Activated naive CD4-positive, alpha-beta T cell treated with anti-CD3 and anti-CD28 coated beads for 36 hours (primary cell): ENCODE measurements at regions not wholly inside any gene's neighbourhood (a gene's known extent, or its start where the extent isn't known, plus 50 kb on each side); places are given as distances from the start of the nearest gene placed in this dataset.

Source experiments
- CTCF ChIA-PET: fragments of 350-600 bp; sonication (Branson Sonifier 250); formaldehyde crosslinking; loops from one replicate; lab custom pipeline; 2021; ENCODE audit warnings: antibody characterized with exemption; lab: Charles Lee
- DNase-seq: peaks from one replicate; pipeline ENCODE4 v3.0.0-alpha.2; 2020
- H3K27ac Mint-ChIP-seq: one replicate; pipeline ENCODE4 v1.8.0; 2021; ENCODE audit warnings: mild to moderate bottlenecking, mixed read lengths
- H3K27me3 Mint-ChIP-seq: one replicate; pipeline ENCODE4 v1.8.0; 2021; ENCODE audit warnings: low read depth, mixed read lengths
- H3K36me3 Mint-ChIP-seq: one replicate; pipeline ENCODE4 v1.8.0; 2021; ENCODE audit warnings: low read depth, mixed read lengths
- H3K4me1 Mint-ChIP-seq: one replicate; pipeline ENCODE4 v1.8.0; 2021; ENCODE audit warnings: low read depth, mixed read lengths
- H3K4me3 Mint-ChIP-seq: one replicate; pipeline ENCODE4 v1.8.0; 2021; ENCODE audit warnings: mild to moderate bottlenecking, moderate library complexity, mixed read lengths
- H3K9me3 Mint-ChIP-seq: one replicate; pipeline ENCODE4 v1.8.0; 2021; ENCODE audit warnings: mixed read lengths
- intact Hi-C: fragments of 100-400 bp; cut with micrococcal nuclease; formaldehyde crosslinking; loops from one replicate; pipeline ENCODE4 v1.15.1; 2023

GRCh38 chr6:151702851-151703658 is 104.4 kb upstream of the ESR1 start:
- no peak overlapping the region for H3K4me3 Mint-ChIP-seq
- peaks cover 2% of the 10 kb centered on the region for H3K9me3 Mint-ChIP-seq
- peak overlapping the region; percentile 12 for H3K27ac Mint-ChIP-seq
- CTCF ChIA-PET = interaction anchor here (0.6 to 3.2 kb wide), 7 partner anchors 12 to 1034 kb away, joined by 3 to 18 read pairs (median 3); no protein-coding TSS in a partner anchor
- intact Hi-C loops = loop anchor here (1.0 to 5.0 kb wide), 5 partner anchors 12 to 1279 kb away; partner anchors contain the start of gene FBXO5
- peaks cover 45% of the 10 kb centered on the region for H3K4me1 Mint-ChIP-seq
- no peak for DNase-seq
- H3K27me3 Mint-ChIP-seq = peaks cover 11% of the 10 kb centered on the region
- no peaks in the 10 kb centered on the region for H3K36me3 Mint-ChIP-seq

GRCh38 chr6:151704383-151704782 is 103.1 kb upstream of the ESR1 start:
- no peak overlapping the region for H3K4me3 Mint-ChIP-seq
- intact Hi-C loops = loop anchor here (1.0 to 5.0 kb wide), 4 partner anchors 19 to 1278 kb away; partner anchors contain the start of gene FBXO5
- CTCF ChIA-PET = interaction anchor here (1.2 to 2.3 kb wide), 3 partner anchors 12 to 23 kb away, joined by 4 to 11 read pairs (median 8); no protein-coding TSS in a partner anchor
- H3K9me3 Mint-ChIP-seq = no peaks in the 10 kb centered on the region
- no peaks in the 10 kb centered on the region for H3K36me3 Mint-ChIP-seq
- peaks cover 9% of the 10 kb centered on the region for H3K27me3 Mint-ChIP-seq
- peak overlapping the region; percentile 21 for H3K27ac Mint-ChIP-seq
- DNase-seq = peak; percentile 73
- peaks cover 48% of the 10 kb centered on the region for H3K4me1 Mint-ChIP-seq

GRCh38 chr6:151705993-151706733 is 101.3 kb upstream of the ESR1 start:
- DNase-seq = no peak
- peaks cover 6% of the 10 kb centered on the region for H3K9me3 Mint-ChIP-seq
- H3K36me3 Mint-ChIP-seq = peaks cover 3% of the 10 kb centered on the region
- CTCF ChIA-PET = interaction anchor here (1.5 to 2.3 kb wide), 2 partner anchors 10 to 16 kb away, joined by 3 to 8 read pairs; no protein-coding TSS in a partner anchor
- intact Hi-C loops = no loop called here
- no peak overlapping the region for H3K4me3 Mint-ChIP-seq
- peaks cover 5% of the 10 kb centered on the region for H3K27me3 Mint-ChIP-seq
- H3K27ac Mint-ChIP-seq = no peak overlapping the region
- H3K4me1 Mint-ChIP-seq = peaks cover 45% of the 10 kb centered on the region

- H3K27ac Mint-ChIP-seq = no peak overlapping the region
- H3K4me3 Mint-ChIP-seq = no peak overlapping the region
- peaks cover 23% of the 10 kb centered on the region for H3K36me3 Mint-ChIP-seq
- H3K4me1 Mint-ChIP-seq = peaks cover 17% of the 10 kb centered on the region
- peaks cover 5% of the 10 kb centered on the region for H3K27me3 Mint-ChIP-seq
- no peak for DNase-seq
- peaks cover 30% of the 10 kb centered on the region for H3K9me3 Mint-ChIP-seq
- intact Hi-C loops = no loop called here
- CTCF ChIA-PET = no interaction called here
Observed at GRCh38 chr6:151709329-151709728, 98.2 kb upstream of the ESR1 start.

GRCh38 chr6:151716526-151716932 is 91.0 kb upstream of the ESR1 start:
- intact Hi-C loops = no loop called here
- Mint-ChIP-seq H3K27ac (no peak overlapping the region), H3K36me3 (peaks cover 29% of the 10 kb centered on the region), H3K4me3 (no peak overlapping the region), H3K9me3 (peaks cover 30% of the 10 kb centered on the region), H3K4me1 (peaks cover 12% of the 10 kb centered on the region), H3K27me3 (peaks cover 3% of the 10 kb centered on the region)
- CTCF ChIA-PET = interaction anchor here (1.1 to 3.3 kb wide), 4 partner anchors 11 to 68 kb away, joined by 3 to 8 read pairs (median 5); no protein-coding TSS in a partner anchor
- DNase-seq = peak; percentile 61

- Mint-ChIP-seq H3K36me3 (peaks cover 14% of the 10 kb centered on the region), H3K9me3 (peaks cover 10% of the 10 kb centered on the region), H3K4me1 (peaks cover 29% of the 10 kb centered on the region), H3K27ac (no peak overlapping the region), H3K27me3 (peaks cover 3% of the 10 kb centered on the region), H3K4me3 (no peak overlapping the region)
- CTCF ChIA-PET = interaction anchor here (1.0 kb wide), 1 partner anchor 15 kb away, joined by 3 read pairs; no protein-coding TSS in a partner anchor
- intact Hi-C loops = no loop called here
- no peak for DNase-seq
Observed at GRCh38 chr6:151719070-151719469, 88.4 kb upstream of the ESR1 start.

- intact Hi-C loops = no loop called here
- H3K27ac Mint-ChIP-seq = no peak overlapping the region
- peaks cover 29% of the 10 kb centered on the region for H3K4me1 Mint-ChIP-seq
- H3K9me3 Mint-ChIP-seq = no peaks in the 10 kb centered on the region
- H3K4me3 Mint-ChIP-seq = no peak overlapping the region
- DNase-seq = no peak
- H3K27me3 Mint-ChIP-seq = peaks cover 3% of the 10 kb centered on the region
- CTCF ChIA-PET = no interaction called here
- H3K36me3 Mint-ChIP-seq = no peaks in the 10 kb centered on the region
Observed at GRCh38 chr6:151721146-151721545, 86.3 kb upstream of the ESR1 start.

- DNase-seq = no peak
- Mint-ChIP-seq H3K27ac (no peak overlapping the region), H3K4me3 (no peak overlapping the region), H3K36me3 (no peaks in the 10 kb centered on the region), H3K4me1 (peaks cover 29% of the 10 kb centered on the region), H3K9me3 (no peaks in the 10 kb centered on the region), H3K27me3 (peaks cover 3% of the 10 kb centered on the region)
- CTCF ChIA-PET = no interaction called here
- intact Hi-C loops = no loop called here
Observed at GRCh38 chr6:151721671-151722070, 85.8 kb upstream of the ESR1 start.

- Mint-ChIP-seq H3K9me3 (no peaks in the 10 kb centered on the region), H3K4me1 (peaks cover 29% of the 10 kb centered on the region), H3K36me3 (no peaks in the 10 kb centered on the region), H3K27me3 (peaks cover 3% of the 10 kb centered on the region), H3K27ac (no peak overlapping the region), H3K4me3 (no peak overlapping the region)
- no peak for DNase-seq
- CTCF ChIA-PET = no interaction called here
- intact Hi-C loops = no loop called here
Observed at GRCh38 chr6:151722342-151722741, 85.1 kb upstream of the ESR1 start.

- Mint-ChIP-seq H3K4me3 (no peak overlapping the region), H3K9me3 (no peaks in the 10 kb centered on the region), H3K27me3 (peaks cover 3% of the 10 kb centered on the region), H3K4me1 (peaks cover 29% of the 10 kb centered on the region), H3K36me3 (peaks cover 3% of the 10 kb centered on the region), H3K27ac (no peak overlapping the region)
- intact Hi-C loops = loop anchor here (1.0 kb wide), 5 partner anchors 19 to 448 kb away; no protein-coding TSS in a partner anchor
- CTCF ChIA-PET = interaction anchor here (0.9 kb wide), 1 partner anchor 23 kb away, joined by 3 read pairs; no protein-coding TSS in a partner anchor
- peak; percentile 76 for DNase-seq
Observed at GRCh38 chr6:151723152-151723551, 84.3 kb upstream of the ESR1 start.

GRCh38 chr6:151729829-151730495 is 77.5 kb upstream of the ESR1 start:
- Mint-ChIP-seq H3K9me3 (peaks cover 2% of the 10 kb centered on the region), H3K4me1 (peaks cover 3% of the 10 kb centered on the region), H3K36me3 (peaks cover 5% of the 10 kb centered on the region), H3K27ac (no peak overlapping the region), H3K4me3 (no peak overlapping the region), H3K27me3 (no peaks in the 10 kb centered on the region)
- DNase-seq = no peak
- CTCF ChIA-PET = no interaction called here
- intact Hi-C loops = no loop called here

- H3K4me1 Mint-ChIP-seq = peaks cover 3% of the 10 kb centered on the region
- CTCF ChIA-PET = no interaction called here
- H3K4me3 Mint-ChIP-seq = no peak overlapping the region
- H3K9me3 Mint-ChIP-seq = peaks cover 2% of the 10 kb centered on the region
- intact Hi-C loops = no loop called here
- DNase-seq = no peak
- peaks cover 5% of the 10 kb centered on the region for H3K36me3 Mint-ChIP-seq
- H3K27ac Mint-ChIP-seq = no peak overlapping the region
- H3K27me3 Mint-ChIP-seq = no peaks in the 10 kb centered on the region
Observed at GRCh38 chr6:151730496-151730870, 77.0 kb upstream of the ESR1 start.
